MG63 (cell line): ENCODE measurements at regions not wholly inside any gene's neighbourhood (a gene's known extent, or its start where the extent isn't known, plus 50 kb on each side); places are given as distances from the start of the nearest gene placed in this dataset.

Experiments used
- DNase-seq: peaks from one replicate; pipeline ENCODE4 v3.0.0-alpha.2; 2020
- H3K27me3 ChIP-seq: fragments of 250-450 bp; sonication (Bioruptor Pico); 2 replicates; pipeline ENCODE4 v1.5.1; 2020; ENCODE audit warnings: mild to moderate bottlenecking, moderate library complexity
- H3K36me3 ChIP-seq: fragments of 250-450 bp; sonication (Bioruptor Pico); 2 replicates; pipeline ENCODE4 v1.5.1; 2020; ENCODE audit warnings: mild to moderate bottlenecking, moderate library complexity
- H3K4me3 ChIP-seq: fragments of 250-450 bp; sonication (Bioruptor Pico); 2 replicates; pipeline ENCODE4 v1.5.1; 2020; ENCODE audit warnings: mild to moderate bottlenecking, moderate library complexity
- H3K9me3 ChIP-seq: fragments of 250-450 bp; sonication (Bioruptor Pico); 2 replicates; pipeline ENCODE4 v1.5.1; 2020; ENCODE audit warnings: mild to moderate bottlenecking, moderate library complexity

- peak; percentile 44 for DNase-seq
- H3K9me3 ChIP-seq = no peaks in the 10 kb centered on the region
- no peak overlapping the region for H3K4me3 ChIP-seq
- no peaks in the 10 kb centered on the region for H3K36me3 ChIP-seq
- no peaks in the 10 kb centered on the region for H3K27me3 ChIP-seq
Measured at GRCh38 chr2:150644298-150645067, 157.0 kb upstream of the RND3 start.

- Histone ChIP-seq H3K9me3 (no peaks in the 10 kb centered on the region), H3K4me3 (no peak overlapping the region), H3K27me3 (no peaks in the 10 kb centered on the region), H3K36me3 (no peaks in the 10 kb centered on the region)
- no peak for DNase-seq
Measured at GRCh38 chr2:150643114-150643725, 155.8 kb upstream of the RND3 start.

GRCh38 chr2:150640039-150640438 lies 152.6 kb upstream of the RND3 start:
- no peaks in the 10 kb centered on the region for H3K36me3 ChIP-seq
- H3K27me3 ChIP-seq = no peaks in the 10 kb centered on the region
- no peaks in the 10 kb centered on the region for H3K9me3 ChIP-seq
- DNase-seq = no peak
- H3K4me3 ChIP-seq = no peak overlapping the region

GRCh38 chr2:150639383-150639782 lies 151.9 kb upstream of the RND3 start:
- DNase-seq = no peak
- Histone ChIP-seq H3K27me3 (no peaks in the 10 kb centered on the region), H3K4me3 (no peak overlapping the region), H3K36me3 (no peaks in the 10 kb centered on the region), H3K9me3 (no peaks in the 10 kb centered on the region)

GRCh38 chr2:150631236-150631821 lies 143.9 kb upstream of the RND3 start:
- Histone ChIP-seq H3K27me3 (no peaks in the 10 kb centered on the region), H3K36me3 (no peaks in the 10 kb centered on the region), H3K4me3 (no peak overlapping the region), H3K9me3 (no peaks in the 10 kb centered on the region; the same call in 1 of the 2 replicates)
- no peak for DNase-seq

GRCh38 chr2:150630587-150631235 lies 143.2 kb upstream of the RND3 start:
- Histone ChIP-seq H3K4me3 (no peak overlapping the region), H3K27me3 (no peaks in the 10 kb centered on the region), H3K36me3 (no peaks in the 10 kb centered on the region), H3K9me3 (no peaks in the 10 kb centered on the region; the same call in 1 of the 2 replicates)
- DNase-seq = no peak

GRCh38 chr2:150627526-150627925 lies 140.1 kb upstream of the RND3 start:
- no peak for DNase-seq
- Histone ChIP-seq H3K4me3 (no peak overlapping the region), H3K27me3 (no peaks in the 10 kb centered on the region), H3K36me3 (no peaks in the 10 kb centered on the region), H3K9me3 (no peaks in the 10 kb centered on the region; the same call in none of the 2 replicates)

GRCh38 chr2:150626934-150627411 lies 139.5 kb upstream of the RND3 start:
- Histone ChIP-seq H3K36me3 (no peaks in the 10 kb centered on the region), H3K27me3 (no peaks in the 10 kb centered on the region), H3K9me3 (no peaks in the 10 kb centered on the region; the same call in none of the 2 replicates), H3K4me3 (no peak overlapping the region)
- no peak for DNase-seq

- H3K27me3 ChIP-seq = no peaks in the 10 kb centered on the region
- H3K36me3 ChIP-seq = no peaks in the 10 kb centered on the region
- DNase-seq = no peak
- H3K4me3 ChIP-seq = no peak overlapping the region
- no peaks in the 10 kb centered on the region; the same call in none of the 2 replicates for H3K9me3 ChIP-seq
Measured at GRCh38 chr2:150625741-150626140, 138.3 kb upstream of the RND3 start.

GRCh38 chr2:150625303-150625702 lies 137.8 kb upstream of the RND3 start:
- no peak for DNase-seq
- no peaks in the 10 kb centered on the region for H3K27me3 ChIP-seq
- no peak overlapping the region for H3K4me3 ChIP-seq
- H3K36me3 ChIP-seq = no peaks in the 10 kb centered on the region
- H3K9me3 ChIP-seq = no peaks in the 10 kb centered on the region; the same call in none of the 2 replicates

- no peak overlapping the region for H3K4me3 ChIP-seq
- DNase-seq = no peak
- no peaks in the 10 kb centered on the region; the same call in none of the 2 replicates for H3K9me3 ChIP-seq
- no peaks in the 10 kb centered on the region for H3K36me3 ChIP-seq
- no peaks in the 10 kb centered on the region for H3K27me3 ChIP-seq
Measured at GRCh38 chr2:150624001-150624401, 136.5 kb upstream of the RND3 start.

GRCh38 chr2:150621526-150622213 lies 134.2 kb upstream of the RND3 start:
- H3K27me3 ChIP-seq = no peaks in the 10 kb centered on the region
- no peaks in the 10 kb centered on the region; the same call in 1 of the 2 replicates for H3K9me3 ChIP-seq
- DNase-seq = peak; percentile 66
- H3K36me3 ChIP-seq = no peaks in the 10 kb centered on the region
- no peak overlapping the region for H3K4me3 ChIP-seq

GRCh38 chr2:150620855-150621254 lies 133.4 kb upstream of the RND3 start:
- DNase-seq = no peak
- Histone ChIP-seq H3K4me3 (no peak overlapping the region), H3K9me3 (no peaks in the 10 kb centered on the region; the same call in 1 of the 2 replicates), H3K27me3 (no peaks in the 10 kb centered on the region), H3K36me3 (no peaks in the 10 kb centered on the region)

GRCh38 chr2:150620416-150620815 lies 132.9 kb upstream of the RND3 start:
- Histone ChIP-seq H3K27me3 (no peaks in the 10 kb centered on the region), H3K36me3 (no peaks in the 10 kb centered on the region), H3K4me3 (no peak overlapping the region), H3K9me3 (no peaks in the 10 kb centered on the region; the same call in 1 of the 2 replicates)
- no peak for DNase-seq

GRCh38 chr2:150619607-150620330 lies 132.3 kb upstream of the RND3 start:
- Histone ChIP-seq H3K36me3 (no peaks in the 10 kb centered on the region), H3K4me3 (no peak overlapping the region), H3K27me3 (no peaks in the 10 kb centered on the region), H3K9me3 (no peaks in the 10 kb centered on the region)
- DNase-seq = no peak
